GM19372 (cell line): ENCODE measurements at regions not wholly inside any gene's neighbourhood (a gene's known extent, or its start where the extent isn't known, plus 50 kb on each side); places are given as distances from the start of the nearest gene placed in this dataset.
"Not testable (repeated sequence)": the region's sequence is repeated elsewhere in the genome, so short reads cannot be mapped to it uniquely, and the experiment has no call there.

Source experiments
- ATAC-seq: cut with Tn5 transposase; IDR thresholded peaks from one replicate; pipeline ENCODE4 v1.9.1; 2021; ENCODE audit warnings: mild to moderate bottlenecking, low read depth, moderate library complexity; ENCODE audit not compliant: unreplicated experiment

DNA sequence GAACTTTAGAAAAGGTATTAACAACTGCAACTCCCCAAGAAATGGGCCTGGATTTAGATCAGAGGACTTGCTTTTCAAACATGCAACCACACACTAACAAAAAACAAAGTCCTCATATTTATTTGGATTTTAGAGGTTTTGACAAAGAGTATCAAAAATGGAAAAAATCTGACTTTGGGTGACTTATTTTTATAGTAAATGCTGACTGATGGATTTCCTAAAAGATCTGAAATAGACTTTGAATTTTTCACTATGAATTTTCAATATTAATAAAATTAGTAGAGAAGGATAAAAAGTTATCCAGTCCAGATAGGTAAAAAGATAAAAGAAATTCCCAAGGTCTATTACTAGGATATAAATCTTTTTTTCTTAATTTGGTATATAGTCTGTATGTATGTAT, 253.5 kb downstream of the KCNJ2 start:
- no peak for ATAC-seq

- no peak for ATAC-seq
Observed at GRCh38 chr17:70423562-70423961, 254.2 kb downstream of the KCNJ2 start.

- no peak for ATAC-seq
Observed at GRCh38 chr17:70426752-70427151, 257.4 kb downstream of the KCNJ2 start.

- ATAC-seq = no peak
Observed at GRCh38 chr17:70434536-70435490, 265.5 kb downstream of the KCNJ2 start.

DNA sequence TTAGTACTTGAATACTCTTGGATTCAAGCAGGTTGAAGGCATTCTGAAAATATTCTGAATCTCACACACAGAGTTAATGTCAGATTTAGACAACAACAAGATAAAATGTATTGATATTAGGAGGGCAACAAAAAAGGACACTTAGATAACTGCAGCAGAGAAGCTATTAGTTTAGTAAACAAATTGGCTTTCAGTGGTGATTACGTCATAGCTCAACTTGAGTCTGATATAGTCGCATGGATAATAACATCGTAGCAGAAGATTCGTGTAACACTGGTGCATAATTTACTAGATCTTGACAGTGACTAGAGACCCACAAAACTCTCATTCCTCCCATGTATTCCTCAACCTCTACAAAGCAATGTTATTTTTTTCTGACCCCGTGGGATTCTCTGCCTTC, 268.3 kb downstream of the KCNJ2 start:
- no peak for ATAC-seq

DNA sequence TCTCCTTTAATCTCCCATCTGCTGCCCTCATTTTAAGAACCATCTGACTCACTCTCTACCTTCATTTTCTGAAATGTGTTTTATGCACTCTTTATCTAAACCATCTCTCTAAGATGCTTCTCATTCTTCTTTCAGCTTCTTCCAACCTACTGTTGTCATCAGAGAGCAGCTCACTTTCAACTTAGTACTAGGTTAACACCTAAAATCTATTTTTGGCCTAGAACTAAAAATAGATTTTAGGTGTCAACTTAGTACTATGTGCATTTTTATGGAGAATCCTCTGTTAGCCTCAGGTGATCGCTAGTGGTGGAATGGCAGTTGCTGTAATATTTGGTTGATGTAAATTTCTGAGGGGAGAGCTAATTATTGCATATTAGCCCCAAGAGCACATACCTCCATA, 277.1 kb downstream of the KCNJ2 start:
- ATAC-seq = no peak

- no peak for ATAC-seq
Observed at GRCh38 chr17:70447588-70447987, 278.3 kb downstream of the KCNJ2 start.

DNA sequence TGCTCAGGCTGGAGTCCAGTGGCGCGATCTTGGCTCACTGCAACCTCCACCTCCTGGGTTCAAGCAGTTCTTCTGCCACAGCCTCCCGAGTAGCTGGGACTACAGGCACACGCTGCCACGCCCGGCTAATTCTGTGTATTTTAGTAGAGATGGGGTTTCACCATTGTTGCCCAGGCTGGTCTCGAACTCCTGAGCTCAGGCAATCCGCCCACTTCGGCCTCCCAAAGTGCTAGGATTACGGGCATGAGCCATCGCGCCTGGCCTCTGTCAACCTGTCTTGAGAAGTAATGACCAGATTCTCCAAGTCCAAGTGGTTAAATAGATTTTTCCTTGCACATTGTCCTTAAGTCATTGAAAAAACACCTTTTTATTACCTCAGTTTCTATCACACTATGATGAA, 283.7 kb downstream of the KCNJ2 start:
- not testable (repeated sequence) for ATAC-seq

DNA sequence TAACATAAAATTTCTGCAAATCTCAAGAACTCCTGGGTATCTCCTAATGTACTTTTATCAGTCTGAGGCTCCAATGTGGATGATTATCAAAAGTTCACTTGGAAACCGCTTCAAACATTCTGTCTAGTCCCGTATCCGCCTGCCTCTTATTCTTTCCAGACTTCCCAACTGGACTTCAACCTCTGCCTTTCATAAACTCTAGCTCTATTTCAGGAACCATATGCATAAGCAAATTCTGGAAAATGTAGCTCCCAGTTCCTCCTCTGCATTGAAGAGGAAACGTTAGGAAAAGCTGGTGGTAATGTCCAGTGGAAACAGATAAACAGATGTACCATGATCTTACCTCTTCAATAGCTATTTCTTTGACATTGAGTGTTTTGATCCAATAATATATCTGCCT, 285.0 kb downstream of the KCNJ2 start:
- no peak for ATAC-seq

DNA sequence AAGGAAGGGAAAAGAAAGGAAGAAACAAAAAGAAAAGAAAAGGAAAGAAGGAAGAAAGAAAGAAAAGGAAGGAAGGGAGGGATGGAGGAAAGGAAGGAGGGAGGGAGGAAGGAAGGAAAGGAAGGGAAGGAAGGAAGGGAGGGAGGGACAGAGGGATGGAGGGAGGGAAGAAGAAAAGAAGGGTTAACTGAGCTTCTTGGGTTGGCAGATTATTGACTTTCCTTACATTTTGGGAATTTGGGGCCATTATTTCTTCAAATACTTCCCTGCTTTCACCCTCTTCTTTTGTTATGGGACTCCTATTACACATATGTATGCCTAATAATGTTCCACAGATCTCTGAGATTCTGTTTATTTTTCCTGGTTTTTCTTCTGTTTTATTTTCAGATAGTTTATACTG, 285.6 kb downstream of the KCNJ2 start:
- ATAC-seq = no peak

GRCh38 chr17:70464995-70465394, 295.7 kb downstream of the KCNJ2 start:
- ATAC-seq = no peak

DNA sequence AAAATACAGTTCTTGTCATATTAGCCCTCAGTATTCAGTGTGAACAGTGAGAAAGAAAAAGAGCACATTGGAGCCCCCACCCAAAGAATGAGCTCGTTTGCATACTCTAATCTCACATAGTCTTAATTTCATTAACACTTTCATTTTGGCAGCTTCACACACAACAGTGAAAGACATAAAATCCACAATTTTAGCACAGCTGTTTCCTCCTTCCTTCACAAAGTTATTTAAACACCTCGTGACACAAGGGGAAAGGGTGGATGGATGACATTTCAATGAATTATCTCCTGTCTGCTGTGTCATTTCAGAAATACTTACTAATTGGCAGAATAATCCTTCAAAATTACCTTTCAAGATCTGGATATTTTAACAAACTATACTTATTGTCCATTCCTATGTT, 299.3 kb downstream of the KCNJ2 start:
- no peak for ATAC-seq

DNA sequence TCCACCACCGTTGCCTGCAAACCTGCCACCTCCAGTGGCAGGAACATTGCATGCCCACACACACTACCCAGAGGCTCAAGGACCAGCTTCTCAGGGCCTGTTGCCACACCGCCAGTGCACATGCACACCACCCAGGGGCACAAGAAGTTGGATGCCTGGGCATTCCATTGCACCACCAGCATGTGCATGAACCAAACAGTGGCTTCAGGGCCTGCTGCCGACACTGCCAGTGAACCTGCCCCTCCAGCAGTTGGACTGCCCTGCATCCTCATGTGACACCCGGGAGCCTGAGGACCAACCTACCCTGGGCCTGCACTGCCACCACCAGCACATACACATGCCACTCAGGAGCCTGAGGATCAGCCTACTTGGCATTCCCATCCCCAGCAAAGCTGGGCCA, 303.7 kb downstream of the KCNJ2 start:
- no peak for ATAC-seq

DNA sequence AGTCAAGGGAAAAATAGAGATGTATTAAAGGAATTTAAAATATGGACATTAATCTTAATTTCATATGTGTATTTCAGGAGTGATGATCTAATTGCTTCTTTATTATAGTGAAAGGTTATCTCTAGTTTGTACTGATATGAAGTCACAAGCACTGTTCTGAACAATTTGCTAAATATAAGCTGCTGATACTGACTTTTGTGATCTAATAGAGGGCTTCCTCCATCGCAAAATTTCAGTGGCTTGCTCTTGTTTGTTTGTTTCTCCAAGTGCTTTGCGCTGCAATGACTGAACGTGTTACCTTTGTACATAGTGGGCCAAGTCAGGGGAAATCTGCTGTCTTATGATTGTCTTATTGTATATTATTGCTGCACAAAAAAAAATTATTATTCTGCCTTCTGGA, 307.0 kb downstream of the KCNJ2 start:
- no peak for ATAC-seq

GRCh38 chr17:70478902-70479301, 309.6 kb downstream of the KCNJ2 start:
- no peak for ATAC-seq

GRCh38 chr17:70479779-70480178, 310.4 kb downstream of the KCNJ2 start:
- ATAC-seq = no peak

GRCh38 chr17:70483624-70484023, 314.3 kb downstream of the KCNJ2 start:
- ATAC-seq = no peak

GRCh38 chr17:70484050-70484449, 314.7 kb downstream of the KCNJ2 start:
- no peak for ATAC-seq

GRCh38 chr17:70484496-70484895, 315.2 kb downstream of the KCNJ2 start:
- no peak for ATAC-seq

DNA sequence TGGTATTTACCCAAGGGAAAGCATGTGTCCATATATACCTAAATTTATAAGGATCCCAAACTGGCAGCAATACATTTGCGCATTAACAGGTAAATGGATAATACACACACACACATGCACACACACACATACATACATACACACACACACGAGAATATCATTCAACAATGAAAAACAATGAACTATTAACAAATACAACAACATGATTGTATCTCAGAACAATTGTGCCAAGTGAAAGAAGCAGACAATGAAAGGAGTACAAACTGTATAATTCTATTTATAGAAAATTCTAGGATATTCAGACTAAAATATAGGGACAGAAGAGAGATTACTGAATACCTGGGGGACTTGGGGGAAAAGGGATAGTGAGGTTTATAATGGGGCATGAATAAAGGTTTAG, 323.0 kb downstream of the KCNJ2 start:
- ATAC-seq = no peak

DNA sequence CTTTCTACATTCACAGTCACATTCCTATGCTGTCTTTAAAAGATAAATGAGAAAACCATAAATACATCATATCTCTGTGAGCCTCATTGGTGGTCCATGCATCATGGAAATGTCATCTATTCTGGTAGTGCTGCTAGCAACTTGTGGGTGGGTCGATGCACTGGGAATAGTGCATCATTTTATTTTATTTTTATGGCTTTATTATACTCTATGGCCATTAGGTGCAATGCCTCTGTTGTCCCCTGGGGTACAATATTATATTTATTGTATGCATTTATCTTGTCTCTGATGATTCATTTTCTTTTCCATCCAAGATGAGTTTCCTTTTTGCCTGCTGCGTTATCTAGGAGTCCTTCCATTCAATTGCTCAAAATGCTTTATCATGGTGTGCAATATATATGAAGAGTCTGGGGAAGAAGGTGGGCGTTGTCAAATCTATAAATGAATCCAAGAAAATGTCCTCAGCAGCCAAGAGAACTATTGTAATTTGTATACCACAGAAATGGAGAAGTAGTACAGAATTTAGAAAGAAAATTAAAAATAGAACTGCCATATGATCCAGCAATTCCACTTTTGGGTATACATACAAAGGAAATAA, 324.0 kb downstream of the KCNJ2 start:
- no peak for ATAC-seq

DNA sequence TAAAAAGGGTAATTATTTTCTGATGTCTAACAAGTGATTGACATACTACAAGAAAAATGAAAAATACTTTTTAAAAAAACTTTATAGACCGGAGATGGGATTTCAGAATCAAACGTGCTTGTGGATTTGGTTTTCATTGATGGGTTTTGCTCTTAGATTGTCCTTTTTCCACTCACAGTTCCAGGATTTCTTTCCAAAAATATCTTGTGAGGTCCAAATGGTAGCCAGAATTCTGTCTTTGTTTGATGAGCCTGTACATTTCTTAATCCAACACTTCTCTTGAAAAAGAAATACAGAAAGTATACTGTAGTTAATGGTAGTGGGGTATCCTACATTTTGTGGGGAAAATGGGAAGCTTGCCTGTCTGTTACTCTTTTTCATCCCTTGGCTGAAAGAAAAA, 329.3 kb downstream of the KCNJ2 start:
- no peak for ATAC-seq
